Cardiac muscle cell (in vitro differentiated cells and primary cell): ENCODE measurements at regions not wholly inside any gene's neighbourhood (a gene's known extent, or its start where the extent isn't known, plus 50 kb on each side); places are given as distances from the start of the nearest gene placed in this dataset.

ENCODE experiments used
- DNase-seq, 2 donors: peaks; one replicate each; pipeline versions ENCODE4 v3.0.0 to v3.0.0-alpha.2; 2010 to 2017; ENCODE audit warnings: low read depth in 1 of 2, low spot score in 1 of 2
- H3K27ac ChIP-seq: fragments of 200-600 bp; sonication (generic); 2 replicates; pipeline ENCODE4 v1.5.1; 2016
- H3K27me3 ChIP-seq: fragments of 200-600 bp; sonication (generic); 2 replicates; pipeline ENCODE4 v1.6.0; 2016; ENCODE audit warnings: control low read depth
- H3K36me3 ChIP-seq: fragments of 200-600 bp; sonication (generic); 2 replicates; pipeline ENCODE4 v1.5.1; 2016; ENCODE audit warnings: control low read depth
- H3K4me1 ChIP-seq: fragments of 200-600 bp; sonication (generic); 2 replicates; pipeline ENCODE4 v1.8.1; 2017; ENCODE audit warnings: low read depth, mild to moderate bottlenecking, mixed run types
- H3K4me3 ChIP-seq: fragments of 200-600 bp; sonication (generic); 2 replicates; pipeline ENCODE4 v1.5.1; 2016; ENCODE audit warnings: mild to moderate bottlenecking
- H3K9me3 ChIP-seq: fragments of 200-600 bp; sonication (generic); 2 replicates; pipeline ENCODE4 v1.5.1; 2017; ENCODE audit warnings: low read depth, mild to moderate bottlenecking, control low read depth
- CTCF ChIP-seq: IDR thresholded peaks from 2 replicates; pipeline ENCODE4 v1.5.1; 2012; ENCODE audit warnings: low read depth, mild to moderate bottlenecking, low read length

GRCh38 chr13:70890289-70890688 is 782.0 kb upstream of the KLHL1 start:
- TF ChIP-seq CTCF = no peak
- Histone ChIP-seq H3K27me3 (no peaks in the 10 kb centered on the region), H3K27ac (no peak overlapping the region), H3K4me3 (no peak overlapping the region), H3K36me3 (no peaks in the 10 kb centered on the region), H3K4me1 (no peaks in the 10 kb centered on the region), H3K9me3 (no peaks in the 10 kb centered on the region)
- no peak for DNase-seq

DNA sequence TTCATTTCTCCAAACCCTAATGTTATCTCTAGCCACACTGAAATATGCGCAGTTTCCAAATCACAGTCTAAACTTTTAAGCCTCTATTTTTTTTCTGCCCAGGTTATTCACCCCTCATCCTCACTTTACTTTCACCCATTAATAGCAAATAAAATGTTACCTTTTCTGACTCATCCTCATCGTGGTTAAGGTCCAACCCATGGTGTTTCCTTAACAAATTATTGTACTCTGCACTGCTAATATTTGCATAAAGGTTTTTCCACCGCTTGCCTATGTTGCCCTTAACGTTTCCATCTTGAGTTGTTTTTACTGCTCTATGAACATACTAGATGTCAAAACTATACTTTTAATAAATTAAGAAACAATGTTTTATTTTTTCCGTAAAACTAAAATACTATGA is 780.9 kb upstream of the KLHL1 start:
- no peak for DNase-seq
- no peaks in the 10 kb centered on the region for H3K9me3 ChIP-seq
- no peak for TF ChIP-seq CTCF
- H3K27ac ChIP-seq = no peak overlapping the region
- no peaks in the 10 kb centered on the region for H3K4me1 ChIP-seq
- no peak overlapping the region for H3K4me3 ChIP-seq
- H3K27me3 ChIP-seq = no peaks in the 10 kb centered on the region
- H3K36me3 ChIP-seq = no peaks in the 10 kb centered on the region

- no peaks in the 10 kb centered on the region for H3K9me3 ChIP-seq
- H3K27ac ChIP-seq = no peak overlapping the region
- DNase-seq = no peak
- TF ChIP-seq CTCF = no peak
- no peaks in the 10 kb centered on the region for H3K27me3 ChIP-seq
- no peak overlapping the region for H3K4me3 ChIP-seq
- H3K36me3 ChIP-seq = no peaks in the 10 kb centered on the region
- no peaks in the 10 kb centered on the region for H3K4me1 ChIP-seq
Observed at GRCh38 chr13:70884196-70884595, 775.9 kb upstream of the KLHL1 start.

DNA sequence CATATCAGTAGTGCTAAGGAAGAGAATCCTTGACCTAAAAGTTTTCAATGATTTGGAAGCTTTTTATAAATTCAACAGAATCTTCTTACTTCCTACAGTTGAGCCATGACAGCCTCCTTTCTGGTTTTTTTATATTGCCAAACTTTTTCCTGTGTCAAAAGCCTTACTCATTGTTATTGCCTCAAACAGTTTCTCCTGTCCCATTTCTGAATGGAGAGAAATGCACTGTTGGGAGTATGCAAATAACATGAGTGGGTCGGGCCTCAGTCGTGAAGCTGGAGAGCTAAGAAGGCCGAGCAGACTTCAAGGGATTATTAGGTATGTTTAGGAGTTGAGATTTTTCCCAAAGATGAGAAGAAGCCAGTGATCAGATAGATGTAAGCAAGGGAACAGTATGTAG is 766.4 kb upstream of the KLHL1 start:
- no peak for TF ChIP-seq CTCF
- Histone ChIP-seq H3K4me1 (no peaks in the 10 kb centered on the region), H3K36me3 (no peaks in the 10 kb centered on the region), H3K9me3 (no peaks in the 10 kb centered on the region), H3K4me3 (no peak overlapping the region), H3K27ac (no peak overlapping the region), H3K27me3 (no peaks in the 10 kb centered on the region)
- no peak for DNase-seq

GRCh38 chr13:70864731-70865130 is 756.5 kb upstream of the KLHL1 start:
- DNase-seq = no peak
- no peaks in the 10 kb centered on the region for H3K27me3 ChIP-seq
- H3K36me3 ChIP-seq = no peaks in the 10 kb centered on the region
- no peak overlapping the region for H3K27ac ChIP-seq
- H3K4me3 ChIP-seq = no peak overlapping the region
- H3K9me3 ChIP-seq = no peaks in the 10 kb centered on the region
- no peak for TF ChIP-seq CTCF
- no peaks in the 10 kb centered on the region for H3K4me1 ChIP-seq

GRCh38 chr13:70856711-70857110 is 748.5 kb upstream of the KLHL1 start:
- Histone ChIP-seq H3K36me3 (no peaks in the 10 kb centered on the region), H3K4me1 (no peaks in the 10 kb centered on the region), H3K4me3 (no peak overlapping the region), H3K27ac (no peak overlapping the region), H3K27me3 (no peaks in the 10 kb centered on the region), H3K9me3 (no peaks in the 10 kb centered on the region)
- no peak for DNase-seq
- no peak for TF ChIP-seq CTCF
